Small intestine (tissue), 7 donors: ENCODE measurements at regions not wholly inside any gene's neighbourhood (a gene's known extent, or its start where the extent isn't known, plus 50 kb on each side); places are given as distances from the start of the nearest gene placed in this dataset.

Source experiments
- DNase-seq, 2 donors: peaks; one replicate each; pipeline versions ENCODE4 v3.0.0 to v3.0.0-alpha.2; 2013
- FAIRE-seq: peaks from 2 replicates; lab custom pipeline; 2012; peaks lifted over from hg19 to GRCh38; lab: Jason Lieb, UNC
- H3K27ac ChIP-seq, 3 donors: one replicate each; pipeline ENCODE4 v1.5.1; 2013; ENCODE audit warnings: low read length in 2 of 3, mild to moderate bottlenecking in 2 of 3, control low read depth in 1 of 3, inconsistent platforms in 1 of 3, low read depth in 1 of 3, moderate library complexity in 1 of 3
- H3K27me3 ChIP-seq, 3 donors: one replicate each; pipeline ENCODE4 v1.6.1; 2013; ENCODE audit warnings: low read length in 3 of 3, inconsistent platforms in 1 of 3; ENCODE audit not compliant: control insufficient read depth in 3 of 3, insufficient read depth in 3 of 3
- H3K36me3 ChIP-seq, 3 donors: one replicate each; pipeline ENCODE4 v1.6.1; 2013; ENCODE audit warnings: low read length in 3 of 3, inconsistent platforms in 1 of 3, low read depth in 1 of 3, mild to moderate bottlenecking in 1 of 3, moderate library complexity in 1 of 3; ENCODE audit not compliant: control insufficient read depth in 3 of 3, insufficient read depth in 2 of 3
- H3K4me1 ChIP-seq, 3 donors: one replicate each; pipeline ENCODE4 v1.6.1; 2013; ENCODE audit warnings: low read length in 2 of 3, inconsistent platforms in 1 of 3, low read depth in 1 of 3, mild to moderate bottlenecking in 1 of 3, moderate library complexity in 1 of 3; ENCODE audit not compliant: control insufficient read depth in 3 of 3, insufficient read depth in 2 of 3
- H3K4me3 ChIP-seq, 3 donors: one replicate each; pipeline ENCODE4 v1.5.1; 2013; ENCODE audit warnings: low read length in 3 of 3, control low read depth in 1 of 3, inconsistent platforms in 1 of 3, low read depth in 1 of 3, mild to moderate bottlenecking in 1 of 3, moderate library complexity in 1 of 3
- H3K9me3 ChIP-seq, 2 donors: one replicate each; pipeline ENCODE4 v1.6.1; 2013; ENCODE audit warnings: low read depth in 1 of 2, low read length in 1 of 2; ENCODE audit not compliant: control insufficient read depth in 2 of 2, insufficient read depth in 1 of 2
- WGBS, 3 donors: extraction: QIAGEN DNeasy Blood & Tissue Kit; methylation state at CpG; one replicate each; pipeline ENCODE4 v1.1.7; 2013; 5-methylcytosine and 5-hydroxymethylcytosine counted together
- donor health status: healthy with polysubstance abuse.
- donor health status: control.
- donor health status: control.
- donor health status: Bipolar disorder and iron deficiency.
- donor health status: healthy.

GRCh38 chr6:96330884-96331283 lies 190.7 kb upstream of the UFL1 start:
- 65 to 88% (median 78%) methylated on average over 1 of the region's 1 CpG for WGBS, 3 donors
- DNase-seq, result no peak
- no peak for FAIRE-seq
- no peaks in the 10 kb centered on the region for H3K36me3 ChIP-seq
- H3K9me3 ChIP-seq, result no peaks in the 10 kb centered on the region
- H3K27ac ChIP-seq, result no peak overlapping the region
- no peak overlapping the region for H3K4me3 ChIP-seq
- H3K4me1 ChIP-seq, result no peaks in the 10 kb centered on the region
- no peaks in the 10 kb centered on the region for H3K27me3 ChIP-seq

DNA sequence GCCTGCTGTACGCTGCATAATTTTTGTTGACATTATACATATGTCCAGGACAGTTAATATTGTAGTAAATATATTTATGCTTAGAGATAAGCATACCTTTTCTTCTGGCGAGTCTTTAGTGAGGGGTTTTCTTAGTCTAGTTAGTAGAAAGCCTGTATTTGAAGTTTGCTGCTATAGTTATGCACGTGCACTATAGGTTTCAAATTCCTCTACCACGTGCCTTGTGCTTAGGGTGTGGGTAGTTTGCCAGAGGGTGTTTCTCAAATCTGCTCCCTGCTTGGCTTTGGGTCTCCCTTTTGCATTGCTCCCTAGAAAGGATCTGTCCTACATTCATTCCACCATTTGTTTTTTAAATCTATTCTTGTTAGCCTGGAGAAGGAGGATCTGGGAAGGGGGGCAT lies 181.4 kb upstream of the UFL1 start:
- no peak for DNase-seq

GRCh38 chr6:96345501-96345900 lies 176.1 kb upstream of the UFL1 start:
- WGBS, 3 donors, result 81 to 82% (median 81%) methylated on average over 3 of the region's 3 CpGs
- peaks cover 0 to 2% of the 10 kb centered on the region in 2 donors for H3K9me3 ChIP-seq
- H3K4me3 ChIP-seq, result no peak overlapping the region
- H3K36me3 ChIP-seq, result no peaks in the 10 kb centered on the region
- H3K4me1 ChIP-seq, result no peaks in the 10 kb centered on the region
- no peaks in the 10 kb centered on the region for H3K27me3 ChIP-seq
- no peak overlapping the region for H3K27ac ChIP-seq
- no peak for FAIRE-seq
- DNase-seq, result no peak

More for the DNA sequence above, 181.4 kb upstream of the UFL1 start:
- Histone ChIP-seq H3K4me3 (no peak overlapping the region), H3K27ac (no peak overlapping the region), H3K4me1 (no peaks in the 10 kb centered on the region), H3K36me3 (no peaks in the 10 kb centered on the region), H3K27me3 (no peaks in the 10 kb centered on the region), H3K9me3 (peaks cover 0 to 2% of the 10 kb centered on the region in 2 donors)
- no peak for FAIRE-seq
- 63 to 70% (median 64%) methylated on average over 4 of the region's 4 CpGs for WGBS, 3 donors

DNA sequence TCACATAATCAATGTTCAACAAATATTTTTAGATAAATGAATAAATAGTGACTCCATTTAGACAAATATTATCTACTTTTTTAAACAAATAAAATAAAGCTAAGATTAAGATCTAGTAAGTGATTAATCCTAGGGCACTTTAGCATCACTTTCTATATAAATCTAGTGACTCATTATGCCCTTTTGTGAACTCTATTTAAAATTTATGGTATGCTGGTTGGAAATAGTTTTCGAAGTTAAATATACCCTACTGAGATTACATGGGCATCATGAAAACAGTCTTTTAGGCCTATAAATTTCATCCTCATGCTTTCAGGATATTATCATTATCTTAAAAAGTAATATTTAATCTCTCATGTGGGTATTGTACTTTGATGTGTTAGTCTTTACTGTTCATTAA lies 140.4 kb upstream of the UFL1 start:
- 56 to 73% (median 68%) methylated on average over 1 of the region's 1 CpG for WGBS, 3 donors
- no peak for DNase-seq
- H3K9me3 ChIP-seq, result no peaks in the 10 kb centered on the region
- H3K4me3 ChIP-seq, result no peak overlapping the region
- H3K36me3 ChIP-seq, result no peaks in the 10 kb centered on the region
- no peak for FAIRE-seq
- no peak overlapping the region for H3K27ac ChIP-seq
- no peaks in the 10 kb centered on the region for H3K27me3 ChIP-seq
- no peaks in the 10 kb centered on the region for H3K4me1 ChIP-seq

DNA sequence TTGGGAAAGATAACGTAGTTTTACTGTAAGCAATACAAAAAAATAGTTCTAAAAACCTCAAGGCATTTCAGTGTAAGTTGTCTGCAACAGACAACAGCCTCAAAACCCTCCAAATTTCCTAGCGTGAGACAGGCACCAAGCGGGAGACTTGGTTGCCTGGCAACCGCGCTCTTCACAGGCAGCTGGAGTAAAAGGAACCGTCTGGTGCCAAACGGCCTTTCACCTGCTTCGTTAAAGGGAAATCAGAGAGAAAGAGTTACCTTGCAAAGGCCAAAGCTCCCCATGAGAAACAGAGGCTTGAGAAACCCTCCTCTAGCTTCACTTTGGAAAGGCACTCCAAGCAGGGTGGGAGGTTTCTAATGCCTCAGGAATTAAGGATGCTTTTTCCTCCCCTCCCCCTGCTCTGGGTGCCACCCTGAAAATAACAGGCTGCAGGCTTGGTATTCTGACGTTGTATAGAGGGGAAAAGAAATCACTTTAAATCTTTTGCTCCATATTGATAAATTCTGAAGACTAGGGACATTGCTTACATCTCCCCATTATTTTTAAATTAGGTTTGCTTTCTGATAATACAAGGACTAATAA lies 129.7 kb upstream of the UFL1 start:
- H3K27me3 ChIP-seq, result no peaks in the 10 kb centered on the region
- H3K9me3 ChIP-seq, result no peaks in the 10 kb centered on the region
- no peaks in the 10 kb centered on the region for H3K36me3 ChIP-seq
- H3K27ac ChIP-seq, result no peak overlapping the region
- H3K4me1 ChIP-seq, result no peaks in the 10 kb centered on the region
- DNase-seq (peak; percentile 13 to 15), FAIRE-seq (no peak)
- H3K4me3 ChIP-seq, result no peak overlapping the region
- 3 to 4% (median 4%) methylated on average over 9 of the region's 9 CpGs for WGBS, 3 donors

- Histone ChIP-seq H3K4me1 (no peaks in the 10 kb centered on the region), H3K27me3 (no peaks in the 10 kb centered on the region), H3K36me3 (no peaks in the 10 kb centered on the region), H3K4me3 (no peak overlapping the region), H3K27ac (no peak overlapping the region), H3K9me3 (no peaks in the 10 kb centered on the region)
- DNase-seq (peak in 1 of 2 donors; percentile 5), FAIRE-seq (no peak)
- WGBS, 3 donors, result 58 to 69% (median 65%) methylated on average over 3 of the region's 3 CpGs
Observed at GRCh38 chr6:96394727-96395126, 126.9 kb upstream of the UFL1 start.

DNA sequence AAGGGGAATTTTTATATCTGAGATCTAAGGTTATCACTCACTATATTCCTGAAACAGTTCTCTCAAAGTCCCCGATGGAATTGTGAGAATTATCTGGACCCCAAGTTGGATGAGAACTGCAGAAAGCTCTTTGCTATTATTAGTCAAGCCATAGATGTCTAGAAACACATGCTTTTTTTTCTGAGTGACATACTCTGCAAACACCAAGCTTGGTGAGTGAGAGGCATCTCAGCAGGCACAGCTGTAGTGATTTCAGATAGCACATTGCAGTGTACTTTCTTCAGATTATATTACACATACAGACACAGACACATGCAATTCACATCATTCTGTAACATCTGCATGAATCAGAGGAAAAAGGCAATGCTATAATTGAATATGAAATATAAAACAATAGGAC lies 111.1 kb upstream of the UFL1 start:
- Histone ChIP-seq H3K27ac (no peak overlapping the region), H3K9me3 (no peaks in the 10 kb centered on the region), H3K27me3 (no peaks in the 10 kb centered on the region), H3K4me3 (no peak overlapping the region), H3K36me3 (no peaks in the 10 kb centered on the region), H3K4me1 (no peaks in the 10 kb centered on the region)
- FAIRE-seq, result no peak
- DNase-seq, result no peak
- WGBS, 3 donors, result 81 to 91% (median 84%) methylated on average over 1 of the region's 1 CpG

DNA sequence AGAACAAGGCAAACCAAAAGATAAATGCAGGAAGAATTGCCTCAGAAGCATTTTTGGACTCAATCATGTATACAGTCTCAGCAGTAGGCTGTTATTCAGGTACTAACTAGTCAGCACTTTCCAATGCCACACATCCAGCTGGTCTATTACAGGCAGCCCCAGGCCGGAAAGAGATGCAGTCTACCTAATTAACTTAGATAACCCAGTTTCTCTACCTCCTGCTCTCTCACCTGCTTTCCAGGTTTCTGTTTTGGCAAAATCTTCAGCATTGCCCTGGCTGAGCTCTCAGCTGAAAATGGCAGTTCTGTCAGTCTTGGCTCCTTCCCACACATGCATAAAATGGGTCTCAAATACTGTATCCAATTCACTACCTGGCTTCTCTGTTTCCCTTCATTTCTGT lies 101.3 kb upstream of the UFL1 start:
- FAIRE-seq (no peak), DNase-seq (no peak)
- Histone ChIP-seq H3K27ac (no peak overlapping the region), H3K4me3 (no peak overlapping the region), H3K9me3 (peaks cover 0 to 16% of the 10 kb centered on the region in 2 donors), H3K4me1 (no peaks in the 10 kb centered on the region), H3K36me3 (no peaks in the 10 kb centered on the region), H3K27me3 (no peaks in the 10 kb centered on the region)
- WGBS, 3 donors, result 50 to 72% (median 64%) methylated on average over 1 of the region's 1 CpG

DNA sequence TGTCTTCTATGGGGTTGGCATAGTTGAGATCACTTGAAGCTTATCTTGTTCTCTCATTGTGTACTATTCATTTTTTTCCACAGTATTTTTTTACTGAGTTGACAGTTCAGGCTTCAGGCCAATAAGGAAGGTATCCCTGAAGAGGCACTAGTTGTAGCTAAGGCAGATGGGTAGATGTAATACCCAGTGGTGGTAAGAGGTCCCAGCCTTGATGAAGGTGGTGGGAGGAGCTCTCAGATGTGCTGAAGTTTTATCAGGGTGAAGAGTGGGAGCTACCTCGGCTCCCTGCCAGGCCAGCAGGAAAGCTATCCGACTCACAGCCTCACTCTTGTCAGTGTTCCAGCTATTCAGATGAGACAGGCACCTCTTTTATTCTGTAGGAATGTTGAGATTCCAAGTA lies 87.7 kb upstream of the UFL1 start:
- FAIRE-seq, result no peak
- H3K4me3 ChIP-seq, result no peak overlapping the region
- no peaks in the 10 kb centered on the region for H3K27me3 ChIP-seq
- no peaks in the 10 kb centered on the region for H3K4me1 ChIP-seq
- H3K36me3 ChIP-seq, result no peaks in the 10 kb centered on the region
- H3K9me3 ChIP-seq, result peaks cover 0 to 38% of the 10 kb centered on the region in 2 donors
- 80 to 92% (median 92%) methylated on average over 2 of the region's 2 CpGs for WGBS, 3 donors
- H3K27ac ChIP-seq, result no peak overlapping the region
- no peak for DNase-seq
